AG08395 (cell line): ENCODE measurements at regions not wholly inside any gene's neighbourhood (a gene's known extent, or its start where the extent isn't known, plus 50 kb on each side); places are given as distances from the start of the nearest gene placed in this dataset.

Experiments
- DNase-seq: peaks from one replicate; pipeline ENCODE4 v3.0.0; 2012; ENCODE audit warnings: mixed read lengths, low spot score

DNA sequence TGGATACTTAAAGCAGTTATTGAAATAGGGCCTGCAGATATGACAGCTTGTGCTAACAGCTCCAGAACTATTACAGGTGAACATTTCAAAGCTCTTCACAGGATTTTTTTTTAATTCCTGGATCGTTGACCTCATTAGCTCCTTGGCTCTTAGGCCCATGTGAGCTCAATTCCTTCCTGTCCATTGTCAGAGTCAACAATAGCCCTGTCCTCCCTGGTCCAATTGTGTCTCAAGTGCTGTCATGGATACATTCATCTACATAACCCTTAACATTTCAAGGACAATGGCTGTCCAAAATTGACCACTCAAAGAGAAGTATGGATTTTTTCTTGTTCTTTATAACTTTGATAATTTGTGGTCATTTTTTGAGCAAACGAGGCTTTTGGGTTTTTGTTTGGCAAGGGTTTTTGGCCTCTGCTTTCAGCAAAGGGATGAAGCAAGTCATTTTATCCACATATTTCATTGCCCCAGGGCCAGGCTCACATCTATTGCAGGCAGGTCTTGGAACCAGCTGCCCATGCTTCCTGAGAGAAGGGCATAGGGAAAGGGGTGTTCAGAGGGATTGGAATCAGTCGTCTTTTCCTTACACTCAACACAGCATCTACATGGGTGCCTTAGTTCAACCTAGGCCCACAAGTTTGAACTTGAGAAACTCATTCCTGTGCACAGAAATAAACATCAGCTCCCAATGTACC lies 282.1 kb downstream of the TPBG start:
- no peak for DNase-seq

DNA sequence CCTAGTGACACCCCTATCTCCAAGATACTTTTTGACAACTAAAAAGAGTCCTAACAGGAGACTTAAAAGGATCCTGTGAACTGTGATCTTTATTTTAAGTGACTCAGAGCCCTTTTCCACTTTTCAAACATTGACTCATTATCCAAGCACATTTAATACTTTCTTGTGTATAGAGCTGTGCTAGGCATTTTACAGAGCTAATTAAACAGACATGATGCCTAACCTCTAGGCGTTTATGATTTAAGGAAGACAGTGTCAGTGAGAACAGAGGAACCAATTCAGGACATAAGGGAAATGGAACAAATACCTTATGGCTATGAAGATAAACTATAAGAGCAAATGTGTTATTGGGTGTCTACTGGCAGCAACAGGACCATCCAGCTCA lies 282.6 kb downstream of the TPBG start:
- DNase-seq, result no peak

DNA sequence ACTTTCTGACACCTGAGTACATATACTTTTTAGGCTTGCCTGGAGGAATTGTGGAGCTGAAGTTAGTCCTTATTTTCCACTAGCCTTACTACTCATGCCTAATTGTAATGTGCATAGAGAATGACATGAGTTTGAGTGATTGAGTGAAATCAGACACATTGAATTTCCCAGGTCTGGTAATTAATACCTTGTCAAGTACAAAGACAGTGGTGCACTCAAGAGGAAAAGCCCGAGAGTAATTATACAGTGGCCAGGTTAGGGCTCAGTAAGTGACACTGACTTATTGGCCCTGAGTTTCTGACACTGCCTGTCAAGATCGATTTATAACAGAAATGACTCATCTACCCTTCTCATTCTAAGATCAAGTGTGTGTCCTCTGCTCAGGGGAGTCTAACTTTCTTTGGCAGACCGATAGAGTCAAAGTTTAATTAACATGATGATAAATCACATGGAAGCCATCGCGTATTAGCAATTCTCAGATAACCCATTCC lies 288.3 kb downstream of the TPBG start:
- no peak for DNase-seq

DNA sequence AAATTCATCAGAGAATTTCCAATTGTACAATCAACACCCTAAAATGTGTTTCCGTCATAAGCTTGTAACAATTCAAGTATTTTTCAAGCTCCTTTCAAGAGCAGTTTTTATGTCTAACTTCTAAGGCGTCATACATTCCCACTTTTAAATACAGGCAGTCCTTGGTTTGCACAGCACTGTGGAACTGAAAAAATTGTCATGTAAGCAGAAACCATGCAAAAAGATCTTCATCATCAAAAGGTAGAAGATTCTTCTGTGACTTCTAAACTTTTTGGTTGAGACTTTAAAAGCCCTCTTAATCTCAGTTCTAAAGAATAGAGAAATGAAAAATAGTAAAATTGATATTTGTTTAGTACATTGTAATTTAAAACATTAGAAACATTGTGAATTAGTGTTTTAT lies 315.6 kb downstream of the TPBG start:
- DNase-seq, result no peak

DNA sequence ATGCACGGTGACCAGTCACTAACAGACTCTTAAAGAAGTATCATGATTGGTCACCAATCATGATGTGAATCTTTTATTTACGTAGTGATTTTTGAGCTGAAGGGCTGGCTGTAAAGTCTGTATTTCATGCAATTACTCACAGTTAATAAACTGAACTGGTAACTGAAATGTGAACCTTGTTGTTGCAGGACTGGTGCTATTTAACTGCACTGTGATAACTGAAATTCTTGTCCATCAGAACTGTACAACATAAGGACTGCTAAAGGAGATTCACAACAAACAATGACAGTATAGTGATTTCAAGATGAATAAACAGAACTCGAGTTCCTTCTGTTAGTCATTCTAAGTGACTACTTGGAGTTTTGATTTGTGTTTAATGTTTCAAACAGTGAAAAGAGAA lies 316.6 kb downstream of the TPBG start:
- no peak for DNase-seq

DNA sequence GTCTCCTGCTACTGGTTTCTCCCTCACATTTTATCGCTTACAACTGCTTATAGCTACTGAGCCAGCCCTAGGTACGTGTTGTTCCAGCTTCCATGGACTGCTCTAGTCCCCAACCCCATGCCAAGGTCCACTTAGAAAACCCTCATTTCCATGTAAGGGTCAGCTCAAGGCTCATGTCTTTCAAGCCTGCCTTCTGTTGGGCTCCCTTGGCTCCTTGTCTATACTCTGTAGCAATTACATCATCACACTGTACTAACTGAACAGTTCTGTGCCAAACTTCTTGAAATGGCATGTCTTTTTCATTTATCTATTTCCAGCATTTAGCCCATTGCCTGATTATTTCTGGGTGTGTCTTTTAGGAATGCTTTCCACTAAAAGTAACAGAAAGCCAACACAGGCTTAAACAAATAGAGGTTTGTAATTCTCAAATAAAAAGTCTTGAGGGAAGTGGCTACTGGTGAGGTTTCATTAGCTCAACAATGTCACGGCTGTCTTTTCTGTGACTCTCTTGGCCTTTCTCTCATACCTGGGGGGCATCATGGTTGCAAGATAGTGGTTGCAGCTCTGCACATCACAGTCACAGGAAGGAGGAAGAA lies 317.6 kb downstream of the TPBG start:
- DNase-seq, result no peak

DNA sequence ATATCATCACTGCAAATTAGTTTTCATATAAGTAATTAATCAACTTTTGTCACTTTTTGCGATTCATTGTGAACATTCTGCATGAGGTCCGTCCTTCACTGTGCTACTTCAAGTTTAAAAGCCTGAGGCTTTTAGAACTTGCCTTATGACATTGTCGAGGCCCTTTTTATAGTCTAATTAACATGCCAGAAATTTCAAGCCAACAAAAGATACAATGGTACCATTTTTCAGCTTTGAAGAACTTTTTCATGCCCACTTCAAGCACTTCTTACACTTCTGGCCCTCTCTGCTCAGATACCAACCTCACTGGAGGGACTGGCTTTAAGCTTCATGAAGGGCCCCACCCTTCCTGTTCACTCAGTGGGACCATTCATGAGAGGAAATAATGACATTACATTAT lies 323.1 kb downstream of the TPBG start:
- no peak for DNase-seq

DNA sequence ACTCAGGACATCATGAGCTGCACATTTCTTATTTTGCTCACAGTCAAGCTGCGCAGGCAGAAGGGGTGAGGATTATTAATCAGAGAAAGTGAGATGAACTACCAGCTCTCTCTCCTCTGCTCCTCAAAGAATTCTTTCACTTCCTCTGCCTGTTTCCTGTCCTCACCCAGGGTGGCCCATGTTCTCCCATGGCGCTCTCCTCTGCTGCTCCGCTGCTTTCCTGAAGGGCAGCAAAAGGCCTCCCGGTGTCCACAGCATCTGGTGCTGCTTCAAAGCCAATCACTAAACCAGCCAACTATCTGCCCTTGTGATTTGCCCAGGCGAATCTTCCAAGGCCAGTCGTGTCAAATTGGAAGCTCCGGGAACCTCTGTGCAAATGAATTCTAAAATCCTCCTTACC lies 324.2 kb downstream of the TPBG start:
- no peak for DNase-seq

DNA sequence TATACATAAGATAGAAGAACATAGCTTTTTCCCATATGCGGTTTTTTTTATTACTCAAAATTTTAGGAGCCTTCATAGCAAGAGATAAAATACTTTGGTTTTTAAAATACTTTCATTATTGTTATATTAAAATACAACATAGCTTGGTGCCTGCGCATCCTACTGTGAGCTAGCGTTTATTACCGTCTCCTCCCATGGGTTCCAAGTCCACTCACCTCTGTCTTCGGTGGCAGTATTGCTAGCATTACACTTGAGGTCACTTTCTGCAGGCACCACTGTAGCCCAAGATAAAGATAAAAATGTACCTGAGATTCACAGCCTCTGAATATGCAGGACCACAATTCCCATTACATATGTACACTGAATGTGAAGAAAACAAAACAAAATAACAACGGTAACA lies 326.7 kb downstream of the TPBG start:
- DNase-seq, result no peak

DNA sequence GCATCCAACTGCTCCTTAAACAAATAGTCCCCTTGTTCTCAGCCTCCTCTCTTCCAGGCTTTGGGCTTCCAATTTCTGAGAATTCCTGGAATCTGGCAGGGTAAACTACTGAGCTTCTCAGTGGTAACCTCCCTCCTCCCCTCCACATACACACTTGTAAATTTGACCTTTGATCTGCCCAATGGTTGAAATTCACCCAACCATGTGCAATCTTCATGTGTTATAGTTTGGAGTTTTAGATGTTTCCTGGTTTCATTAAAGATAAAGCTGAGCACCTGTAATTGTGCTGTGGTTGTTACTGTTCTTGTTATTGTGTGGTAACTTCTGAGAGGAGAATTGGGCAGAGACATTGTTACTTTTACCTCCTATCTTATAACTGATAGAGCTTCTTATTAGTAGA lies 328.4 kb downstream of the TPBG start:
- no peak for DNase-seq

DNA sequence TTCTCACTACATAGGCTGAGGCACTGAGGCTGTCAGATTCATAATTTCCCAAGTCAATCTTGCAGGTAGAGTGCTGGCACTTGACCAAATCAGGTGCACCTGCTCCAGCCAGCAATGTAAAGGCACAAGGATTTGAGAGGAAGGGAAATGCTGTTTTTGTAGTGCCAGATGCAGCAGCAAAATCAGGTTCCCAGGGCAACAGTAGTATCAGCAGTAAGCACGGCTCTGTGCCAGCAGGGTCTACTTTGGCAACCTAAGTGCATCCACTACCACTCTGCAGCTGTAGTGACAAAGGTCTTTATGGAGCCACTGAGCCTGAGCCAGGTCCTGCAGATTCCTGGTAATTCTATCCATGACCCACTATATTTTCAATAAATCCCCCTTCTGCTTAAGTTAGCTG lies 329.5 kb downstream of the TPBG start:
- no peak for DNase-seq

DNA sequence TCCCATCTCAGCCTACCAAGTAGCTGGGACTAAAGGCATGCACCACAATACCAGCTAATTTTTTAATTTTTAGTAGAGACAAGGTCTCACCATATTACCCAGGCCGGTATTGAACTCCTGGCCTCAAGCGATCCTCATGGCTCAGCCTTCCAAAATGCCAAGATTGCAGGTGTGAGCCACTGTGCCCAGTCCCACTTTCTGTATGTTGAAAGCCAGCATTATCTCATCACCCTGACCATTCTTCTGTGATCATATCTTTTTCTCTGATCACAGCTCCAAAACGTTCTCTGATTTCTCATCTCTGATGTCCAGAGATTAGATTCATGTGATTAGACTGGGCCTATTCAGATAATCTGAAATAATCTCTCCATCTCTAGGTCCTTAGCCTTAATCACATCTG lies 337.7 kb downstream of the TPBG start:
- no peak for DNase-seq

DNA sequence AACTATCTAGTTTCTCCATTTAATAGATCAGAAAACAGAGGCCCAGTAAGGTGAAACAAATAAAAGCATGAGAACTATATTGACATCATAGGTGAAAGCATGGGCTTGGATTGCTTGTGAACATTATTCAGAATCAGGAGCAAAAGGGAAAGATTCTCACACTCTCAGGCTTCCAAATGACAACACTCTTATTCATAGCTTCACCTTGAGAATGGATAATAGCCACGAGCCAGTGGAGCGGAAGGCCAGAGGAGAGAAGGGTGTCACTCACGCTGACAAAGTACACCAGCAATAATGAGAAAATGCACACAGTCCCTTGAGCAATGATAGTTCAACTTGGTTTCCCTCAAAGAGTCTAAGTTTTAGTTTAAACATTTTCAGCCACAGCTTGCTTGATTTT lies 339.0 kb downstream of the TPBG start:
- no peak for DNase-seq

DNA sequence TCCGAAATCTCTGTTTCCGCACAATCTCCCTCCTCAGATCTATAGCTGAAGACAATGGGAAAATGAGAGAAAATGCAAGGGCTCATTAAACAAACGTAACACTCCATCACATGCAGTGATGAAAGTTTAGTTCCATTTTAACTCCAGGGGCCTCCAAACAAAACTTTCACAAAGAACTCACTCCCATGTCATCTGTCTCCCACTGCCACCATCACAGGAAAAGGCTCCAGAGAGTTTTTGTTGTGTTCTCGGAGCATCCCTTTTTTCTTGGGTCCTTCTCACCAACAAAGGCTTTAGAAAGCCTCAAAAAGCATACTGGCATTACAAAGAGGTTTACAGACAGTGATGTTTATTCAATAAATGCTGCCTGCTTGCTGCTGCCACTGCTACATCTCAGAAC lies 339.6 kb downstream of the TPBG start:
- DNase-seq, result no peak

DNA sequence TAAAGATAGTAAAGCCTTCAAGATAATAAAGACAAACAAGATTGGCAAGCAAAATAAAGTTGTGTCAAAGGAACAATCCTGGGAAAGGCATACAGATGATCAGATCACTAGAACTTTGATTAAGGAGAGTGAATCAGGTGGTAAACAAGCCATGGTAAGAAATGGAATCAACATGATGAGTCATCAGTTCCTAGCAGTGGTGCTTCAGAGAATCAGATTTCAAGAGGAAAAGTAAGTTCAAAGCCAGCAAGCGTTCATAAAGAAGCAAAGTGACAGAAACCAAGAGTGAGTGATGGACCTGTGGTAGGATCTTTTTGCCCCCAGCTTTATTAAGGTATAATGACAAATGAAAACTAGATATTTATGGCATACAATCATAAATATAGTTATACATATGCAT lies 340.4 kb downstream of the TPBG start:
- DNase-seq, result no peak

DNA sequence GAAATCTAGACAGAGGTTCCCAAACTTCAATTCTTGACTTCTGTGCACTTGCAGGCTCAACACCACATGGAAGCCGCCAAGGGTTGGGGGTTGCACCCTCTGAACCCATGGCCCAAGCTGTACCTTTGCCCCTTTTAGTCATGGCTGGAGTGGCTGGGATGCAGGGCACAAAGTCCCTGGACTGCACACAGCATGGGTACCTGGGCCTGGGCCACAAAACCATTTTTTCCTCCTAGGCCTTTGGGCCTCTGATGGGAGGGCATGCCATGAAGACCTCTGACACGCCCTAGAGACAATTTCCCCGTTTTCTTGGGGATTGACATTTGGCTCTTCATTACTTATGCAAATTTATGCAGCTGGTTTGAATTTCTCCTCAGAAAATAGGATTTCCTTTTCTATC lies 342.0 kb downstream of the TPBG start:
- DNase-seq, result no peak

DNA sequence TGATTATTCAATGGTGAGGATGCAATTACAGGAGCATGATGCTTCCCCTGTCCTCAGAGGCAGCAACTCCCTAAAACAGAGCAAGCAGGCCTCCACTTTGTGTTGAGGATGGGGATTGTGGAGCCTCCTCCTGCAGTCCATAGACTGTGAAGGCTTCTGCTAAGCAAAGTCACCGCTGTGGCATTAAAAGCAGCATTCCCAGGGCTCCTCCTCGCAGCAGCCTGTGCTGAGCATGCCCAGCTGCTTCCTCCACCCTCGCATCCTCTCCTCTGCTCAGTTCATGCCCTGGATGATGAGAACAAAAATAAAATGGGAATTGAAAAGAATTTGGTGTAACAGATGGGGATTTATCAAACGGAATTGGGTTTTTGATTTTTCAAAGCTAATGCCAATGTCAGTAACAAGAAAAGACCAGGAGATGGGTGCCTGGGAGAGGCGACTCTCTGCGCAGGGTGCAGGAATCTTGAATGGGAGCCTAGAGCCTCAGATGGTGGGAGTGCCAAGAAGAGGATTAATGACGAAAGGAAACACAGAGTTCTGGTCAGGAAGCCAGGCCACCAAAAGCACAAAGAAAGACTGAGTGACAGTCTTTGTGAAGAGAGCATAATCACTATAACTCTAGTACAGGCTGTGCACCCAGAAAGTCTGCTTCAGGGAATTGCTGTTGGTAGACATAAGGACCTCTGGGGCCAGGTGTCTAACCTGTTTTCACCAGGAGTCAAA lies 347.6 kb downstream of the TPBG start:
- DNase-seq, result peak; percentile 24

DNA sequence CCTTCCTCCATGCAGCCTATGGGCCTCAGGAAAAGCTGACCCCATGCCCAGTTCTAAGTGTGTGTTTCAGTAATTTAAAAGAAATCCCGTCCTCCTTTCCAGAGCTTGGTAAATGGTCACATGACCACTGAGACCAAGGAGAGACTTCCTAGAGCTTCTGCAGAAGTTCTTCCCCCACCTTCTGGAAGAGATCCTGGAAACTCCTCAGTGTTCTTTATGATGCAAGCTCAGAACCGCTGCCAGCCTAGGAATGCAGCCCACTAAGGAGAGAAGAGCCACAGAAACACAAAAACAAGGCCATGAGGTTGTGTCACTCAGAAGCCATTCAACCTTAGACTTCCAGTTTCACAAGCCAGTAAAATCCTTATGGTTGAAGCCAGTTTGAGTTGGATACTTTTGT lies 348.4 kb downstream of the TPBG start:
- DNase-seq, result peak; percentile 66

DNA sequence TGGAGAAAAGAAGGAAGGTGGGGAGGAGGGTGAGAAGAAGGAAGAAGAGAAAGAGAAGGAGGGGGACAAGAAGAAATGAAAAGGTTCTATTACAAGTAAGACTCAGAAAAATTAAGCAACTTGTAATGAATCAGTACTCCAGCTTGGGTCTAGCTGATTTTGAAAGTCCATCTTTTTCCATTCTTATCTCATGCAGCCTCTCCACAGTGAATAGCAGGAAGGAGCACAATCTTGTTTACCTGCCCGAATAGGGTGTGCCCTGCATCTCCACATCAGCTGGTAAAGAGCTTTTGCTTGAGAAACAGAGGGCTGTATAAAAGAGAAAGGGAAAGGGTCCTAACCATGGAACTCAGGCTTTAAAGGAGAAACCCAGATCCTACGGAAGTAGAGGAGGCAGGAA lies 348.8 kb downstream of the TPBG start:
- DNase-seq, result no peak

DNA sequence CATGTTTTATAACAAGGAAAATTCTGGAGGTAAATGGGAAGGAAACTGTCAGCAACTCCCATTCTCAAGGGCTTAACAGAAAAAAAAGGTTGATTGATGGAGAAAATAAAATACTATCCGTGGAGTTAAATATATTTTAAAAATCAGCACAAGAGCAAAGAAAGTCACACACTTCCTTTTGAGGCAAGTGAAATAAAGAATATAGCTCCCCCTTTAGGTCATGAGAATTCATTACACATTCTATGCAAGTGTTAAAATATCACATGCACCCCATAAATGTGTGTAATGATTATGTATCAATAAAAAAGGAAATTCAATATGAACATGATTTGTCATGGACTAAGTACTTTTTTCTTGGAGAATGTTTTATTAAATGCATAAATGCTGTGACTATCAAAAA lies 349.2 kb downstream of the TPBG start:
- no peak for DNase-seq

DNA sequence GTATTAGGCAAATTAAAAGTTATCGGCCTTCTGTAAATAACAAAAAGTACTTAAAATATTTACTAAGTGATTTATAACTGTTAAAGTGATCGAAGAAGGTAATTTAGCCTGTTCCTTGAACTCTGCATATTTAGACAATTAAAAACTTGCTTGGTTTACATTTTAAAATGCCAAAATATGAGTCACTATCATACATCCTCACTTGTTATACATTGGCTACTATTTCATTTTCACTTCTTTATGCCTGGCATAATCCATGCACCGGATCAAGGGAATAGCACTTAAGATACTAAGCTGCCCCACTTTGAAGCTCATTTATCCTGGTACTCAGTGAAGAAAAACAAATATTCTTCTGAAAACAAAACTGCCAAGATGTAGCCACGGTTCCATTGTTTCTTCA lies 344.6 kb downstream of the UBE3D start:
- DNase-seq, result no peak

DNA sequence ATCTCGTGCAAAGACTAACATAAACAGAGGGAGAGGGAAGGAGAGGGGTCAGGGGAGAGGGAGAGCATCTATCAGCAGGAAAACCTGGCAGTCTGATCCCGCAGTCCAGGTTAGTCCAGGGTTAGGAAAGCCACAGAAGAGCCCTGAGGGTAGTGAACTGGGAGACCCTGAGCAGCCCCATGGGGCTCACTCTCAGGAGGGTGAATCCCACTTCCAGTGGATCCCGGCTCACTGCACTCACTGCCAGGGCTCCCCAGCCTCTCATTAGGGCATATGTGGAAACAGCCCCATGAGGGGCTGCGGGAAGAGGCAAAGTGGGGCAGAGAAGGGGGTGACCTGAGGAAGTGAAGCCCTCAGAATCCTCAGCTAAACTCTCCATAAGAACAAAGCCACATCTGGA lies 329.9 kb downstream of the UBE3D start:
- no peak for DNase-seq

DNA sequence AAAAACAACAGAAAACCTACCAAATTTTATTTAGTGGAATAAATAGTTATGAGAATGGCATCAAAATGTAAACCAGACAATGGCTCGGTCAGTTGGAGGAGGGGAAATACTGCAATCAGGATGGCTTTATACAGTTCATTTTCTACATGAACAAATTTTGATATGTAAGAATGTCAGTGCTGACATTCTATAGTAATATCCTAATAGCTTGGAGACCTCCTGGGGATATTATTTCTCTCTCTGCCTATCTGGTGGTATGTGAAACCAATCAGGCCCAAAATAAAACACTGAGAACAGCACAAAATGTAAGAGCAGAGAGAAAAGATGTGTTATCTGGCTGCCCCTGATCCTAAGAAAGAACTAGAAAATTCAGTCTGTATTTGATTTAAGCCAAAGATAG lies 327.7 kb downstream of the UBE3D start:
- DNase-seq, result no peak

DNA sequence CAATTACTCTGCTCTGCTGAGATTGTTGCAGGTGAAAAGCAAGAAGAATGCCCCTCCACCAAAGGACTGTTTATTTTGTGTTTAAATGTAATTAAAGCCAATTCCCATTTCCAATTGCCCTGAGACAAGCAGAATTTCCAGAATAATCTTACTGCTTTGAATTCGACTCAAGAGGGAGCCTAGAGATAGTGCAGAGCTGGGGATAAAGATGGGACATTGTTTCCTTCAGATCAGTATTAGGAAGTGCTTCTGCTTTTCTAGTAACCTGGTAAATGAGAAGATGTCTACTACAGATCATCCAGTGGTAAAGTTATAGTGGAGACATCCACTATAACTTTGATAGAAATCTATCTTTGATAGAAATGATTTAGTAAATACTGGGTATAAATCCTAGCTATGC lies 326.9 kb downstream of the UBE3D start:
- peak; percentile 8 for DNase-seq
